ENCODE measurements at regions not wholly inside any gene's neighbourhood (a gene's known extent, or its start where the extent isn't known, plus 50 kb on each side); places are given as distances from the start of the nearest gene placed in this dataset.
"Not testable (repeated sequence)": the region's sequence is repeated elsewhere in the genome, so short reads cannot be mapped to it uniquely, and the experiment has no call there.

DNA sequence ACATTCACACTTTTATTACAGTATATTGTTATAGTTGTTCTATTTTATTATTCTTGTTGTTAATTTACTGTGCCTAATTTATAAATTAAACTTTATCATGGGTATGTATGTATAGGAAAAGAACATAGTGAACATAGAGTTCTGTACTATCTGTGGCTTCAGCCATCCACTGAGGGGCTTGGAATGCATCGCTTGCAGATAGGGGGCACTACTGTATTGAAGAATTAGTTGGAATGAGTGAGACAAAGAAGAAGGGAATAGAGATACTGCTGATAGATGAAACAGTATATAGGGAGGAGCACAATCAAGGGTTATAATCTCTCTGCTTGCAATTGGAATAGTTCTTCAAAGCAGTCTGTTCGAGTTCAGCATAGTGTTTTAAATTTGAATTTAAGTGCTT lies 432.2 kb downstream of the RAB38 start:
- no peak for DNase-seq

DNA sequence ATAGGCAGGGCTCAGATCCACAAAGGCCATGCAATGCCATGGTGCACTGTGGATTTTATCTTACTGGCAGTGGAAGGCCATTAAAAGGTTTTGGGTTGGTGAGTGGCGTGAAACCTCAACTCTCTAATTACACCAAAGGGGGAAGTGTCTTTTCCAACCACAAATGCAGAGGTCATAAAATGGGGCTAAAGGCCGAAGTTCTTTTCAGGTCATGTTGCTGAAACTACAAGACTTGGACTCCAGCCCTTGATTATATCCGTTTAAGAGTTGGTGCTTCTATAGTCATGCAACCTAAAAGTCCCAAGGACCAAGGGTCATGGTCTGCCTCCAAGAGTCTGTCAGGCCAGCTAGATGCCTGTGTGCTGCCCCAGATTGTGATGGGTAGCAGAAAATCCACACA lies 434.3 kb downstream of the RAB38 start:
- no peak for DNase-seq

DNA sequence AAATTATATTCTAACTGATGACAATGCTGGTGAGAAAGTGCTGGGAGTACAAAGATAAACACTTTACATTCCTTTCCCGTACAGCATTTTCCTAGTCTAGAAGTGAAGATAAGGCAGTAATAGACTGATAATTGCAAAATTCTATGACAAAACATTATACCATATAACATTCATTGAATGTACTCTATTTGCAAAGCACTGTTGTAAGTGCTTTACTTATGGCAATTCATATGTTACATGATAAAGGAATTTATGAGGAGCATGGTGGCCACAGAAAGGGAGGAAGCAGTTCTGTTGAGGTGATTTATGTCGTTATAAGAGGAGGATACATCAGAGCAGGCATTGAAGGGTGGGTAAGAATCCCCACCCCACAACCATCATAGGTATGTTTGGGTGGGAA lies 434.8 kb downstream of the RAB38 start:
- DNase-seq, result no peak

DNA sequence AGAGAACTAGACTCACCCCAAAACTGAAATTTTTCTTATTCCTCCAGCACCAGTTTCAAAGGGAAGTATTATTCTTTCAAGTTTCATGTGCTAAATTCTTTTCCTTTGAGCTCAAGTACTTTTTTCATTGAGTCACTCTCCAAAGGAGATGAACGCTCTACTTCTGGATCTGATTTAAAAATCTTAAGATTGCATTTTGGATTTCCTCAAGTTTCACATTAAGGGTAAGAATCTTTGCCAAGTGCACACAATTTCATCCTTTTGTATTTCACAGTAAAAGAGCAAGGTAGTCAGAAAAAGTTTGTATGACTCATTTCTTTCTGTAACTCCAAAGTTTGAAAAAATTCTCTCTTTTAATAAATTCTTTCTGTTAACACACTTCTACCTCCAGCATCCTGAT lies 435.5 kb downstream of the RAB38 start:
- no peak for DNase-seq

DNA sequence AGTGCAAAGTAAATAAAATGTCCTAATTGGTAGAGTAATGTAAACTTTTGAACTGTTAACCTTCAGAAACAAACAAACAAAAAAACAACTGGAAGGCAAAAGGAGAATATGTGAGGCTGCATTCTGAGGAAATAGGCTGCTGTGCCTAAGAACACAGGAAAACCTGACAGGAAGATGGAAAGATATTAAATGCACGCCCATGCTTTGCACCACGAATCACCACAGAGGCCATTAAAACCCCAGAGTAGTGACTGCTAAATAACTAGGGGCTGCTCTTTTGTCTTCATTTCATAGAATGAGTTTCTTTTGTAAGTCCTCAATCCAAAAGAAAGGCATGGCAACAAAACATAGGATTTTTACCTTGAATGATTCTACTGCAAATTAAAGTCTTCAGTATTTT lies 436.0 kb downstream of the RAB38 start:
- DNase-seq, result no peak

DNA sequence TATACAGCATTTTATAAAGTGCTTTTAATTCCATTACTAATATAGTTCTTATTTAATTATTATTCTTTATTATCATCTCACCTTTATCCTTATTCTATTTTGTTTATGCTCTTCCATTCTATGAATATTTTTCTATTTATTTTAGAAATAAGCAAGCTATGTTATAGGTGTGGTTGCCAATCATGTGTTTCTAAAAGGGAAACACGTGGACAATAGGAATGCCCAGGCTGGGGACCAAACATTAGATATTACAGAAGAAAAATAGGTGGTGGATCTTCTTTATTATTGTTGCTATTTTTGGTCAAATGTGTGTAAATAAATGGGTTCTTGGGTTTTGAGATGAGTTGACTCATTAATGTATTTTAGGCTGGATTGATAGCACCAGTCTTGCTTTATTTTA lies 438.3 kb downstream of the RAB38 start:
- DNase-seq, result no peak

DNA sequence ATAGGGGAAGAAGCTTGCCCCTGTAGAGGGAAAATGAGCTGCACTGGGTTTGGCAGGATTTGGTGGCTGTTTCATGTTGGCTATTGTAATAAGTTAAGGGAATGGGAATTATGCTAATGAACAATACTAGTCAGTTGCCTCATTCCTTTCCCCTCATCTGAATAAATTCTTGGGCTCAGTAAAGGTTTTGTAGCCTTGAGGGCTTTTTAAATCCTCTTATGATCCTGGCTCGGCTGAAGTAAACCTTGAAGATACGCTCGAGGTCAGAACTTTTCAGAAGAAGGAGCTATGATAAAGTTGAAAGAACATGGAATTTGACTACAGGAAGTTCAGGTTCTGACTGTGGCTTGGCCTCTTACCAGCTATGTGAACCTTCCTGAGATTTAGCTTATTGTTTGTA lies 448.7 kb downstream of the RAB38 start:
- DNase-seq, result no peak

DNA sequence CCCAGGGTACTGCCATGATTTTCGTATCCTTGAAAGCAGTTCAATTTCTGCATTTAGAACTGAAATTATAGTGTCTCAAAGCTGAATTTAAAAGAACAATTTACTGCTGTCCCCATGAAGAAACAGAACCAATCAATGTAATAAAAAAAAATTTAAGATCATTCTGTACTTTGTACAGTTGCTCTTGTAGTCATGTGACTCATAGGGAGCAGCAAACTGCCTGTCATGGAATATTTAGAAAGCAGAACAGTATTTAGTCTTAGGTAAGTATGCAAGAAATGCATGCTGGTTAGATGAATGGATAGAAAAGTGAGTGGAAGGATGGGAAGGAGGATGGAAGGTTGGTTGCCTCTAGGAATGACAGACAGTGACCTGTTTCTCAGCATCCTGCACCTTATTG lies 450.9 kb downstream of the RAB38 start:
- no peak for DNase-seq

DNA sequence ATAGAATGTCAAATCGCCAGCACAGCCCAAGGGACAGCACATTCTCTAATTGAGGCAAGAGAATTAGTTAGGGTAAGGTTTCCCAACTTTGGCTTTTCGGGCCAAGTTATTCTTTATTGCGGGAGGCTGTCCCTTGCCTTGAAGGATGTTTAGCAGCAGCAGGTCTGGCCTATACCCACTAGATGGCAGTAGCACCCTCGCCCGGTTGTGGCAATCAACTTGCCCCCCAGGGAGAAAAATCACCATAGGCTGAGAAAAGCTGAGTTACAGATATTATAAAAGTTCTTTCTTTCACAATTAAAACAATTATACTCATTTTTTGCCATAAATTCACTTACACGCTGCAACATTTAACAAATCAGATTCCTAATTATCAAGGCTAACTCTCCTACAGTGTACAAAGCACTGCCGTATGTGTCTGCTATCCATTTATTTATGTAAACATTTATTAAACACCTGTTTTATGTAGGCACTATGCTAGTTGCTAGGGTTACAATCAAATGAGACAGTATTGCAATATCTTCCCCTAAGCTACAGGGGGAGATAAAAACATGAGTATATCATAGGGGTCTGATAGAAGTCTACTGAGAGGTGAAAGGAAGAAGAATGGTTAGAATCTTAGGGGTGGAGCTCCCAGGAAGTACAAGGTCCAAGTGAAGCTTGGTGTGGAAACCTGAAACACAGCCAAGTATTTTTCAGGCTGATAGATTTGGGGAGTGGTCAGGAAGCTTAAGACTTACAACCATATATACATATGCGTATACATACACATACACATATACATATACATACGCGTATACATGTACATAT lies 452.3 kb downstream of the RAB38 start:
- DNase-seq, result no peak

DNA sequence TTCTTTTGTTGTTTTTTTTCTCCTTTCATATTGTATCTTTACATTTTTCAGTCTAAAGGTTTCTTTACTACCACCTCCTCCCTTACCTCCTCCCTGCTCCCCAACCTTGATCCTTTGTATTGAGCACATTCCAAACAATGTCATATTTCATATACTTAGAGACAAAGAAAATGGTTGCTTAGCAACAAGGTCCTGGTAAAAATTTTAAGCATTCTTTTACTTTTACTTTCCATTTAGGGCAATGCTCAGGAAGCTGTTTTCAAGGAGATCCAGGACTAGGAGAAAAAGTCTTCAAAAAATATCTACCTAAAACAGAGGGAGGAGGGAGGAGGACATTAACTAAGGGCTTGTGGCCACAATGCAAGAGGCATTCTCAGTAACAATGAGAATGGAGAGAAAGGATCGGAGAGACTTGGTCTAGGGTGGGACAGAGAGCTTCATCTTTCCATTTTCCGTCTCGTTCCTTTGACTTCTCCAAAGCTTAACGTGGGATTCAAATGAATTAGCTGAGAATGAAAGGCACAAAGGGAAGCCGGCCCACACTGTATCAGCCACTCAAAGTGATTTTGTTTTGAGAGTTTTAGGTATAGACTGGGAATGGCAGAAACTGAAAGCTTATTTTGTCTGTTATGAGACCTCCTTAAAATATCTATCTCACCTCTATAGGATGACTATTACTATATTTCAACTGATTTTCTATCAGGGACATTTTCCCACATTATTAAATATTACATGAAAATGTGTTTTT lies 455.7 kb downstream of the RAB38 start:
- no peak for DNase-seq

DNA sequence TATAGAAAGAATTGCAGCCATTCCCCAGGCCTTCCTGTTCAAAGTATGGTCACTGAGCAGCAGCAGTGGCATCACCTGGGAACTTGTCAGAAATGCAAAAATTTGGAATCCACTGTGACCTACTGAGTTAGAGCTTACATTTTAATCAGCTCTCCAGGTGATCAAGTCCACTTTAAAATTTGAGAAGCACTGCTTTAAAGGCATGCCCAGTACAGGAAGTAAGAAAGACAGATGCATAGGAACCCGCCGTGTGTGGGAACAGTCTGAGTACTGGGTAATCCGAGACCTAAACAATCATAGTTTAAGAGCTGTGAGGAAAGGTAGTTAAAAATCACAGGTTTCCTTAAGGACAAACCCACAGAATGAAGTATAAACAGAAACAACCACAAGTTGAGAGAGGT lies 462.4 kb downstream of the RAB38 start:
- no peak for DNase-seq

DNA sequence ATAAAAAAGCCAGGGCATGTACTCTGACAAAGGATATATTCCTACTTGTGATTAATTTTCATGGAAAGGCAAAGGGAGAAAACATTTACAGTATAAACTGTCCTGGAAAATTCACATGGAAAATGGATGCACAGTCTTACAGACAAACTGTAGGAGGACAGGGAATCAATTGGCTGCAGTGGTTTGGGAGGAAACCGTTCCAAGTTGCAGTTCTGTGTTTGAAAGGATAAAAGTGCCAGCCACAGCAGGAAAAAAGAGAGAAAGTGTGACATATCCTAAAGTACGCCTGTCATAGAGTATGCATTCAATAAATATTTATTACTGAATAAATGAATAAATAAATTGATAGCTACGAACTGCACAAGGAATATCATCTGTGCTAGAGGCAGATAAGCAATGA lies 462.9 kb downstream of the RAB38 start:
- no peak for DNase-seq

DNA sequence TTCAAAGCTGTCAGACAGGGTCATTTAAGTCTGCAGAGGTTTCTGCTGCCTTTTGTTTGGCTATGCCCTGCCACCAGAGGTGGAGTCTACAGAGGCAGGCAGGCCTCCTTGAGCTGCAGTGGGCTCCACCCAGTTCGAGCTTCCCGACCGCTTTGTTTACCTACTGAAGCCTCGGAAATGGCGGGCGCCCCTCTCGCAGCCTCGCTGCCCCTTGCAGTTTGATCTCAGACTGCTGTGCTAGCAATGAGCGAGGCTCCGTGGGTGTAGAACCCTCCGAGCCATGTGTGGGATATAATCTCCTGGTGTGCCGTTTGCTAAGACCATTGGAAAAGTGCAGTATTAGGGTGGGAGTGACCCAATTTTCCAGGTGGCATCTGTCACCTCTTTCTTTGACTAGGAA lies 471.7 kb downstream of the RAB38 start:
- DNase-seq, result not testable (repeated sequence)

DNA sequence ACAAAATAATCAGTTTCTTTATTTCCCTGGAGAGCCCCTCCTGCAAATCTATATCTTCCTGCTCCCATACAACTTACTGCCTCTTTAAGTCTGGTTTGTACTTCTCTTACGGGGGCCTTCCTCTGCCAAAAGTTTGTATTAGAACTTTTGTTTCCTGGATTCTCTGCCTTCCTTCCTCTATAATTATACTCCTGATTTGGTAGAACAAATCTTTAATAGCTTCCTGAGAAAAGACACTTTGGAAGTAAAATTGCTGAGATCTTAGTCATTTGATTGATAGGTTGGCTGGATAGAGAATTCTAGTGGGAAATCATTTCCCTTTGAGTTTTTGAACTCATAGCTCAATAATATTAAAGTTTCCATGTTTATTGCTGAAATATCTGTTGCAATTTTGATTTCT lies 499.2 kb downstream of the RAB38 start:
- DNase-seq, result no peak

DNA sequence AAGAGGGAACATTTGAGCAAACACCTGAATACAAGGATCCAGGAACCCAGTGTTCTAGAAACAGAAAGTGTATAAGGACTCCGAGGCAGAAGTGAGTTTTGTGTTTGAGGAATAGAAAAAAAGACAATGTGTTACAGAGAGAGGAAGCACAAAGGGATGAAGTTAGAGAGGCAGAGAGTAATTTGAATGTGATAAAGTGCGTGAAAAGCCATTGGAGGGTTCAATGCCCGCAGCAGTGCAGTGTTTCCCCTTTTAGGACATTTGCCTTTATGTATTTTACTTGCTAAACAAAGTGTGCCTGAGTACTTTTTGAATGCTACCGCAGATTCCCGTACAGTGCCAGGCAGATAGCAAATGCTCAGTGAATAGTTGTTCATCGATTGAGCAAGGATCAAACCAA lies 508.5 kb downstream of the RAB38 start:
- no peak for DNase-seq

DNA sequence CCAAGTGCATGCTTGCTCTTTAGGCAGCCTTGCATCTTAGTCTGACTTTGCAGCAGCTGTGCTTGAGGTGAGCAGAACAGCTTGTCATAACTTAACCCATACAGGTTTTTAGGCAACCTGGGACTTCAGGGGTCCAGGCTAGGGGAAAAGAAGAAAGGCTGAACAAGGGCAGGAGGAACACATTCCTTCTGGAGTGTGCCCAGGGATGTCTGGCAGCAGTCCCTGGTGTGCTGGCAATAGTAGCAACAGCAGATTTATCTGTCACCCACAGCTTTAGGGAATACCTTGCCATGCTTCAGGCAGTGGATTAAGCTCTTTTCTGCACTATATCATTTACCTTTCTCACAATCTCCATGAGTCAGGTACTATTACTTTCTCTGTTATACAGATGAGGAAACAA lies 513.0 kb downstream of the RAB38 start:
- no peak for DNase-seq

DNA sequence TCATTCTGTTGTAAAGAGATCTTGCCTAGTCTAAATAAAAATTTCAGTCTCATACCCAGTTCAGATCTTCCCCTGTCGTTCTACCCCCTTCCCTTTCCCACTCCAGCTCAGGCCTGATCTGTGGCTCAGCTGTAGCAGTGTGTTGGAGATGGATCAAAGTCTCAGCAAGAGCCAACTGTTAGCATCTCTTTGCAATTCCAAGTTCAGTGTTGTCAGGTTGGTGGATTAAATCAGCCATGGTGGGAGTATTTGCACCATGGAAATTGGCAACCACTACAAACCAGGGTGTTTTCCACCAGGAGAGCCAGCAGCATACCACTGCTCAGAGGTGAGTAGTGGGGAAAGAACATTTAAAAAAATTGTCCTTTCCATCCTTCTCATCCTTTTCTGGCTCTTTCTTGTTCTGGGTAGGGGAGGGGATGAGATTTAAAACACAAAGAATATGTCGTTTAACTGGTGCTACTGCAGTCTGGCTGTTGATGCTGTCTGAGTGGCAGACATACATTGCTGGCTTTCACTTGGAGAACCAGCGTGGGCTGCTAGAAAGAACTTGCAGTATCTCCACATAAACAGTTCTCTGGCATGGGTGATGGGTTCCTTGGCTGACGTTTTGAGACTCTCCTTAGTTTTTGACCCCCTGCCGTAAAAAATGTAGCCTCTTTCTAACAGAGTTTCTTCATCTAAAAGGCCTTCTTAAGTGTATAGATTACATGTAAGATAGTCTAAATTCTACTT lies 514.1 kb downstream of the RAB38 start:
- no peak for DNase-seq

DNA sequence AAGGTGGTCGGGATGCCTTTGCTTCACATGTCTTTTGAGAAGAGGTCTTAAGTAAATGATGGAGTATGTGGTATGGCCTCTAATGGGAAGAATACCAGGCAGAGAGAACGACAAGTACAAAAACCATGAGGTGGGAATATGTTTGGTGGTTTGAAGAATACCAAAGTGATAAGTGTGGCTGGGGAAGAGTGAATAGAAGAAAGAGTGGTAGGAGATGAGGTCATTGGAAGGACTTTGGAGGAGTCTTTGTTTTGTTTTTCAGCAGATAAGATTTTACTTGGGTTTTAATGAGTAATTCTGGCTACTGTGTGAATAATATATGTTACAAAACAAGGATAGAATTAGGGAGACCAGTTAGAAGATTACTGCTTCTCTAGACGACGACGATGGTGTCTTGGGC lies 515.4 kb downstream of the RAB38 start:
- no peak for DNase-seq

DNA sequence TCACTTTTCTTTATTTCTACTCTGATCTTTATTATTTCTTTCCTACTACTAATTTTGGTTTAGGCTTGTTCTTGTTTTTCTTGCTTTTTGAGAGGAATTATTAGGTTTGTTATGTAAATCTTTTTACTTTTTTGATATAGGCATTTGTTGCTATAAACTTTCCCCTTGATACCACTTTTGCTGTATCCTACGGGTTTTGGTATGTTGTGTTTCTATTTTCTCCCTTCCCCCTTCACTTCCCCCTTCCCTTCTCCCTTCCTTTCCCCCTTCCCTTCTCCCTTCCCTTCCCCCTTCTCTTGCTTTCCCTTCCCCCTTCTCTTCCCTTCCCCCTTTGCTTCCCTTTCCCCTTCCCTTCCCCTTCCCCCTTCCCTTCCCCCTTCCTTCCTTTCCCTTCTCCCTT lies 529.6 kb downstream of the RAB38 start:
- DNase-seq, result no peak

DNA sequence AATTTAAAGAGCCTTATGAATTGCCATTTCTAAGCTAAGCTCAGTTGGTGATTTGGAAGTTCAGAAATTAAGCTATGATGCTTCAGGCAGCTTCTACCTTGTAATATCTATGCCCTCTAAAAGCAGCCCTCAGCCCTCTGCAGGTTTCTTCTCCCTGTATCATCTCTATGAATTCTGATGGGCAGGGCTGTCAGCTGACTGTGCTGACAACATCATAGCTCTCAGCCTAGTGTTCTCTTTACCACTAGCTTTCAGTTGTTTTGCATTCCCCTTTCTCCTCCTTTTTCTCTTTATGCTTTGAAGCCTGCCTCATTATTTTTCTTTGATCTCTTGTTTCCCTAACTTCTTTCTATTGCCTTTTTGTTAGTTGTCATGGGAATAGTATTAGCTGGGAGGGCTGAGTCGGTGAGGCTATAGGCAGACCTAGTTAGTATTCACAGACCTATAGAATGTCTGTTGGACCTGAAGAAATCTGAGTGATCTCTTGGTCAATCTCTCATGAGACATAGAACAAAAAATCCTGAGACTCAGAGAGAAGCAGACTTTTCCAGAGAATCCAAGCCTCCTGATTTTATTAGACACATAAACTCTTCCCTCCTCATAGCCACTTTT lies 535.4 kb downstream of the RAB38 start:
- DNase-seq, result no peak

DNA sequence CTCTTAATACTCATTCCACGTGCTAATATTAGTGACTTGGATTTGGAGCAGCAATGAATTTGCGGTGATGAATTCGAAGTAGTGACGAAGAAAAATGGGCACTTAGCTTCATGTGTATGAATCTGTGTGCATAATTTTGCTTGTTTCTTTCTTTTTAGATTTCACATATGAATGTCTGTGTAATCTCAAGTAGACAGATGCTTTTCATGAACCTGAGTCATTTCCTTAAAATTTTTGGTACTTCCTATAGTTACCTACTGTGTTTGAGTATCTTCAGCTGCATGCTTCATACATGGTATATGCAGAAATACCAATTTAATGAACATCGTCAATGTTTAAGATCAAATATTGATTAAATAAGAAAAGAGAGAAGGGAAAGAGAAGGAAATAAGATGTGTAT lies 540.2 kb downstream of the RAB38 start:
- DNase-seq, result no peak

DNA sequence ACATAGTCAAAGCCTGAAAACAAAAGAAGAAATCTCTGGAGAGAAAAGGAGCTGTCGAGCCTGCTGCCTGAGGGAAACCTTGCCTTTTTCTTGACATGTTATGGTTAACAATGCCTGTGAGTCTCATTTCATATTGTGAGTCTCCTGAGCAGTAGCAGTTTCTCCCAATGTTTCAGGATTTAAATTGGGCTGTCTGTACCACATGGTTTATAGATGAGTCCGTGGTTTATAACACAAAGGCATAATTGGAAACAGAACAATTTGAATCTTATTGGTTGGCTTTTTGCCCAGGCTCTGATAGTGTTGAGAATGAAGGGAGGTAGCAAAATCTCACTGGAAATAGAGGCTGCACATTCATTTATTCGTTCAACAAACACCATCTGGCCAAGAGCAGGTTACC lies 540.9 kb downstream of the RAB38 start:
- DNase-seq, result no peak

DNA sequence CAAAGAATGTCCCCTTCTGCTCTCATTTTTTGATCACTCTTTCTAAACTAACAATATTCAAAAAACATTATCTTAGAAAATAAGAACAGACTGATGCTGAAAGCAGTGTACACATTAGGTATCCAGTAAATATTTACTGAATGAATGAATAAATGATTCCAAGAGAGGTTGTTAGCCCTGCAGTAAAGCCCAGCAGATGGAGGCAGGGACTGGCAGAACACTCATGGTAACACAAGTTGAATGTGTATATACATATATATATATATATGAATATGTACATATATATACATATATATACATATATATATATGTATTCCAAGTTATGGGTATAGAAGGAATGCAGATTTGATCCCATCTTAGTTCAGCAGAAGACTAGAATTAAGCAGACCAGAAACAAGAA lies 546.3 kb downstream of the RAB38 start:
- no peak for DNase-seq

All from NCI-H2107 (cell line).